Activated T-cell treated with anti-CD3 and anti-CD28 coated beads, Interleukin-2, amount 50 U/mL, for 72 hours (primary cell): ENCODE measurements at regions not wholly inside any gene's neighbourhood (a gene's known extent, or its start where the extent isn't known, plus 50 kb on each side); places are given as distances from the start of the nearest gene placed in this dataset.
"Not testable (repeated sequence)": the region's sequence is repeated elsewhere in the genome, so short reads cannot be mapped to it uniquely, and the experiment has no call there.

Source experiments
- ATAC-seq, 2 donors: fragments of 150-1000 bp; cut with Tn5 transposase; replicated peaks in 1 of 2; 2 replicates each; pipeline ENCODE4 v1.10.0; 2021; ENCODE audit warnings: moderate library complexity in 2 of 2, mild to moderate bottlenecking in 1 of 2
- DNase-seq, 2 donors: peaks; one replicate each; pipeline ENCODE4 v3.0.0; 2021 to 2022; ENCODE audit warnings: mixed read lengths in 1 of 2
- H3K27ac Mint-ChIP-seq: one replicate; pipeline ENCODE4 v1.8.0; 2022; ENCODE audit warnings: mild to moderate bottlenecking, moderate library complexity, mixed read lengths
- H3K27me3 Mint-ChIP-seq: one replicate; pipeline ENCODE4 v1.8.0; 2022; ENCODE audit warnings: low read depth, mixed read lengths
- H3K36me3 Mint-ChIP-seq, 2 donors: one replicate each; pipeline ENCODE4 v1.8.0; 2022; ENCODE audit warnings: mixed read lengths in 2 of 2, mild to moderate bottlenecking in 1 of 2; ENCODE audit not compliant: insufficient read depth in 2 of 2
- H3K4me1 Mint-ChIP-seq: one replicate; pipeline ENCODE4 v1.8.0; 2022; ENCODE audit warnings: low read depth, mixed read lengths
- H3K4me3 Mint-ChIP-seq, 2 donors: one replicate each; pipeline ENCODE4 v1.8.0; 2022; ENCODE audit warnings: mild to moderate bottlenecking in 2 of 2, mixed read lengths in 2 of 2, moderate library complexity in 2 of 2
- H3K9me3 Mint-ChIP-seq, 2 donors: one replicate each; pipeline ENCODE4 v1.8.0; 2022; ENCODE audit warnings: mixed read lengths in 2 of 2

- H3K36me3 Mint-ChIP-seq, ATAC-seq, DNase-seq, H3K9me3 Mint-ChIP-seq, H3K4me1 Mint-ChIP-seq, H3K4me3 Mint-ChIP-seq, H3K27me3 Mint-ChIP-seq, H3K27ac Mint-ChIP-seq: not testable (repeated sequence)
These were observed 283.4 kb upstream of the NBPF12 start for GRCh38 chr1:146654763-146655162.

- not testable (repeated sequence) for DNase-seq, ATAC-seq, H3K9me3 Mint-ChIP-seq, H3K27ac Mint-ChIP-seq, H3K4me1 Mint-ChIP-seq, H3K36me3 Mint-ChIP-seq, H3K4me3 Mint-ChIP-seq, H3K27me3 Mint-ChIP-seq
These were observed 292.0 kb upstream of the NBPF12 start for GRCh38 chr1:146645978-146646604.

GRCh38 chr1:146641534-146641933, 296.6 kb upstream of the NBPF12 start:
- DNase-seq, H3K27me3 Mint-ChIP-seq, H3K4me1 Mint-ChIP-seq, H3K4me3 Mint-ChIP-seq, H3K36me3 Mint-ChIP-seq, ATAC-seq, H3K27ac Mint-ChIP-seq, H3K9me3 Mint-ChIP-seq: not testable (repeated sequence)

- H3K27me3 Mint-ChIP-seq, H3K9me3 Mint-ChIP-seq, ATAC-seq, H3K27ac Mint-ChIP-seq, DNase-seq, H3K4me1 Mint-ChIP-seq, H3K4me3 Mint-ChIP-seq, H3K36me3 Mint-ChIP-seq: not testable (repeated sequence)
These were observed 297.5 kb upstream of the NBPF12 start for GRCh38 chr1:146640671-146641070.

GRCh38 chr1:146630302-146630701, 307.8 kb upstream of the NBPF12 start:
- H3K36me3 Mint-ChIP-seq, H3K4me3 Mint-ChIP-seq, ATAC-seq, H3K9me3 Mint-ChIP-seq, H3K27ac Mint-ChIP-seq, H3K4me1 Mint-ChIP-seq, H3K27me3 Mint-ChIP-seq, DNase-seq: not testable (repeated sequence)

- H3K36me3 Mint-ChIP-seq, DNase-seq, H3K27ac Mint-ChIP-seq, H3K4me3 Mint-ChIP-seq, H3K27me3 Mint-ChIP-seq, ATAC-seq, H3K4me1 Mint-ChIP-seq, H3K9me3 Mint-ChIP-seq: not testable (repeated sequence)
These were observed 319.5 kb upstream of the NBPF12 start for GRCh38 chr1:146618582-146618981.

- not testable (repeated sequence) for H3K36me3 Mint-ChIP-seq, DNase-seq, H3K4me3 Mint-ChIP-seq, H3K9me3 Mint-ChIP-seq, ATAC-seq, H3K27me3 Mint-ChIP-seq, H3K27ac Mint-ChIP-seq, H3K4me1 Mint-ChIP-seq
These were observed 333.4 kb upstream of the NBPF12 start for GRCh38 chr1:146604681-146605080.

DNA sequence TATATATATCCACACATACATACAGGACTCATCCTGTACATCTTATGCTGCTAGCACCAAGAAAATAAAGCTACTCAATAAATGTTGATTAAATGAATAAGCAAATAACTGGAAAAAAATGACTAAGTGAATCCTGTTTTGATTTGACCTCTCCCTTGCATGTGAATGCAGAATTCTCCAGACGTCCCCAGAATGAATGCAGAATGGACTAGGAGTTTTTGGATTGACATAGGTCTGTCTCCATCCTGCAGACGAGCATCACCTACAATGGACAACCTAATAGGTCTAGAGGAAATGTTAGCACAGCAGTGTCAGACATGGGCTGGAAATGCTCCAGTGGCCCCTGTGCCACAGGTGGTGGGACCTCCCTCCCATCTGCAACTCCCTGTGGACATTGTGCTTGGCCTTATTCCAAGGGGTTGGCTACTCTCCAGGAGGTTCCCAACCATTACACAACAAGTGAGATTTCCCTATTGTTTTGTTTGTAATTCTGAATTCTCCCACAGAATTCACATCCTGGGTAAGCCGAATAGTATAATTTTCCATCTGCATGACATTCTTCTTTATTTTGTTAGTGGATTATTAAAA, 337.3 kb upstream of the NBPF12 start:
- DNase-seq, H3K36me3 Mint-ChIP-seq, H3K27ac Mint-ChIP-seq, H3K27me3 Mint-ChIP-seq, ATAC-seq, H3K9me3 Mint-ChIP-seq, H3K4me3 Mint-ChIP-seq, H3K4me1 Mint-ChIP-seq: not testable (repeated sequence)

DNA sequence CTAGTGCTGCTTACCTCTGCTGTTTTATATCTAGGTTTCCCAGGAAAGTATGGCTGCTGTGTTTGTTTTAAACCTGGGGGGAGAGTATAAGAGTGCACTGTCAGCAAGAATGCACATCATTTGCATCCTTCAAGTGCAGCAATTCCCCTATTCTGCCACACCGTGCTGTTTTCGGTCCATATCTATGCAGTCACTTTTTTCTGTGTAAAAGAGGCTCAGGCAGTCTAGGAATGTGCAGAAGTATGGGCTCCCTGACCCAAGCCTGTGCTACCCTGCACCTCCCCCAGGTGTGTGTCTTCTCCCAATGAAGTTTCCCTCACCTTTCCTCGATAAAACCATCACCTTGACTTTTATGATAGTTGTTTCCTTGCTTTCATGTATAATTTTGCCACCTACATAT, 338.2 kb upstream of the NBPF12 start:
- ATAC-seq, H3K27me3 Mint-ChIP-seq, DNase-seq, H3K9me3 Mint-ChIP-seq, H3K4me1 Mint-ChIP-seq, H3K4me3 Mint-ChIP-seq, H3K36me3 Mint-ChIP-seq, H3K27ac Mint-ChIP-seq: not testable (repeated sequence)

DNA sequence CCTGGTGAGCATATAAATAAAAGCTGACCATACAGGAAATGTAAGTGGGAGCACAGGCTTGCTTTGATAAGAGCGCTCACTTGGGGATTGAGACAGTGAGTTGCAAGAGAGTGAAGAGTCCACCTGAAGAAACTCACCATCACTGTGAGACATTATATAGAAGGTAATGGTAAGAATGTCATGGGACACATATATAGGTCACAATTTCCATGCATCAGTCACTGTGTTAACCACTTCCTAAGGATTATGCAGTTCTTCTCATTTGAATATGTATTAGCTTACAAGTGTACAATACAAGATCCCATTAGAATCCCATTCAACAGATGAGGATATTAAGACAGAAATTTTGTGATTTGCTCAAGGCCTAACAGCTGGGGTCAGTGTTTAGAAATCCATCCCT, 352.4 kb upstream of the NOTCH2NLA start:
- DNase-seq, H3K4me1 Mint-ChIP-seq, H3K27ac Mint-ChIP-seq, ATAC-seq, H3K36me3 Mint-ChIP-seq, H3K27me3 Mint-ChIP-seq, H3K9me3 Mint-ChIP-seq, H3K4me3 Mint-ChIP-seq: not testable (repeated sequence)

GRCh38 chr1:146567541-146567940, 338.7 kb upstream of the NOTCH2NLA start:
- DNase-seq, H3K36me3 Mint-ChIP-seq, H3K9me3 Mint-ChIP-seq, H3K27me3 Mint-ChIP-seq, H3K4me1 Mint-ChIP-seq, H3K4me3 Mint-ChIP-seq, ATAC-seq, H3K27ac Mint-ChIP-seq: not testable (repeated sequence)

DNA sequence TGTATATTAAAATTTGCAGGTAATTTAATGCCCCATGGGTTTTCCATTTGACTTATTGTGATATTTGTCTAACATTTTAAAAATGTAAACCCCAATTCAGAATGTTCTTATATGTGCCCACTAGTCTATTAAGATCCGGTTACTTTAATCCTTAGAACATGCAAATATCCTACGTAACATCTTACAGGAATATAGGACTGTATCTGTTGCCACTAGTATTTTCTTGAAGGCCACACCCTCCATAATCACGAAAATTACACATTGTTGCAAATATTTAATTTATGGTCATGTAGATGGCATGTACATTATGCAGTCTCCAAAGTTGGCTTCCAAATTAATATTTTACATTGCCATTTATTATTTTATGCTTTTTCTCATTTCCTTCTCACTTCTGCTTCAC, 329.2 kb upstream of the NOTCH2NLA start:
- not testable (repeated sequence) for ATAC-seq, H3K36me3 Mint-ChIP-seq, H3K4me1 Mint-ChIP-seq, H3K27ac Mint-ChIP-seq, H3K27me3 Mint-ChIP-seq, H3K4me3 Mint-ChIP-seq, H3K9me3 Mint-ChIP-seq, DNase-seq

DNA sequence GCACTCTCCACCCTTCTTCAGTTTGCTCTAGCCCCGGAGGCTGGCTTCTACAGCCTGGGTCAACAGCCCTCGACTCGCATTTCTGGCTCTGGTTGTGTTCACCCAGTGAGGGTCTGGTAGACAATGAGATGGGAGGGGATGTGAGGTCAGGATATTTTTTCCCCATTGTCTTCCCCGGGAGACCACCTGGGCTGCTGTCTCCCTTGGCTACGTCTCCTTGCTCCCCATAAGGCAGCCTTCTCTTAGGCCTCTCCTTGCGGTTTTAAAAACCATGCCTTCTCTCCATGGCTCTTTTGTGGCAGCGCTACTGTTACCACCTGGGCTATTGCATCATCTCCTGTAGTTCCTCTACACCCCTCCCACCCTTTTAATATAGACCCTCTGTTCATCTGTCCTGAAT, 327.6 kb upstream of the NOTCH2NLA start:
- not testable (repeated sequence) for DNase-seq, ATAC-seq, H3K36me3 Mint-ChIP-seq, H3K4me1 Mint-ChIP-seq, H3K27ac Mint-ChIP-seq, H3K9me3 Mint-ChIP-seq, H3K27me3 Mint-ChIP-seq, H3K4me3 Mint-ChIP-seq

DNA sequence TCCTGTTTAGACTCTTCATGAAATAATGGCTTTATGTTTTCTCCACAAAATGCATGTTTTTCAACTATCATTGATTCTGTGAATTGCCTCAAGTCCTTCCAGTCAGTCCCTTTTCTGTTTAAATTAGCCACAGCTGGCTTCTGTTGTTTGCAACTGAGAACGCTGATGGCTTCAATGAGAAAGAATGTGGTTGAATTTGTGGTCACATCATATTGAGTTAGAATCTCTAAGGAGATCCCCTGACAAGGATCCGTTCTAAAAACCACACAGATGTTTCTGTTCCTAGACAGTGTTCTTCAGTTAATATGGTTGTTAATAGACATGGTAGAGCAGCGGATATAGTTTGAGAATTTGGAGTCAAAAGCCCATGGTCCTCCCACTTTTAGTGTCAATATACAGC, 323.6 kb upstream of the NOTCH2NLA start:
- not testable (repeated sequence) for H3K27me3 Mint-ChIP-seq, H3K4me1 Mint-ChIP-seq, DNase-seq, H3K27ac Mint-ChIP-seq, H3K4me3 Mint-ChIP-seq, H3K36me3 Mint-ChIP-seq, H3K9me3 Mint-ChIP-seq
- peak in 1 of 2 donors; percentile 50 for ATAC-seq
